ENCODE measurements at regions not wholly inside any gene's neighbourhood (a gene's known extent, or its start where the extent isn't known, plus 50 kb on each side); places are given as distances from the start of the nearest gene placed in this dataset.

- Histone ChIP-seq H3K9me3 (ENCODE audit: insufficient read depth, low read depth, low read length) (no peaks in the 10 kb centered on the region), H3K36me3 (ENCODE audit: insufficient read depth, low read length) (no peaks in the 10 kb centered on the region), H3K27me3 (ENCODE audit: insufficient read depth, low read length) (peaks cover 7% of the 10 kb centered on the region), H4K20me1 (ENCODE audit: insufficient read depth, low read length) (no peaks in the 10 kb centered on the region), H3K79me2 (ENCODE audit: insufficient read depth, low read length) (no peaks in the 10 kb centered on the region), H3K9ac (ENCODE audit: low read length) (no peak overlapping the region), H2AFZ (ENCODE audit: low read depth, low read length) (no peak overlapping the region), H3K4me1 (ENCODE audit: insufficient read depth, low read length) (no peaks in the 10 kb centered on the region), H3K27ac (ENCODE audit: low read depth, low read length) (no peak overlapping the region), H3K4me3 (ENCODE audit: insufficient read depth, low read depth, low read length) (no peak overlapping the region), H3K4me2 (ENCODE audit: low read length) (no peak overlapping the region)
- Mint-ChIP-seq H3K36me3 (ENCODE audit: low read depth, unreplicated experiment) (no peaks in the 10 kb centered on the region), H3K27me3 (ENCODE audit: low read depth, unreplicated experiment) (peaks cover 63% of the 10 kb centered on the region), H3K4me3 (ENCODE audit: unreplicated experiment) (no peak overlapping the region), H3K4me1 (ENCODE audit: low read depth, unreplicated experiment) (no peaks in the 10 kb centered on the region), H3K27ac (ENCODE audit: unreplicated experiment) (no peak overlapping the region), H3K9me3 (ENCODE audit: unreplicated experiment) (no peaks in the 10 kb centered on the region)
- FAIRE-seq, result no peak
- DNase-seq (ENCODE audit: low read depth), result no peak
- no peak for TF ChIP-seq EZH2 (IDR thresholded peaks at IDR 0.05; ENCODE audit: insufficient read depth, low read length)
- TF ChIP-seq, protein P1, sequence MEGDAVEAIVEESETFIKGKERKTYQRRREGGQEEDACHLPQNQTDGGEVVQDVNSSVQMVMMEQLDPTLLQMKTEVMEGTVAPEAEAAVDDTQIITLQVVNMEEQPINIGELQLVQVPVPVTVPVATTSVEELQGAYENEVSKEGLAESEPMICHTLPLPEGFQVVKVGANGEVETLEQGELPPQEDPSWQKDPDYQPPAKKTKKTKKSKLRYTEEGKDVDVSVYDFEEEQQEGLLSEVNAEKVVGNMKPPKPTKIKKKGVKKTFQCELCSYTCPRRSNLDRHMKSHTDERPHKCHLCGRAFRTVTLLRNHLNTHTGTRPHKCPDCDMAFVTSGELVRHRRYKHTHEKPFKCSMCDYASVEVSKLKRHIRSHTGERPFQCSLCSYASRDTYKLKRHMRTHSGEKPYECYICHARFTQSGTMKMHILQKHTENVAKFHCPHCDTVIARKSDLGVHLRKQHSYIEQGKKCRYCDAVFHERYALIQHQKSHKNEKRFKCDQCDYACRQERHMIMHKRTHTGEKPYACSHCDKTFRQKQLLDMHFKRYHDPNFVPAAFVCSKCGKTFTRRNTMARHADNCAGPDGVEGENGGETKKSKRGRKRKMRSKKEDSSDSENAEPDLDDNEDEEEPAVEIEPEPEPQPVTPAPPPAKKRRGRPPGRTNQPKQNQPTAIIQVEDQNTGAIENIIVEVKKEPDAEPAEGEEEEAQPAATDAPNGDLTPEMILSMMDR (IDR thresholded peaks at IDR 0.05; ENCODE audit: insufficient read depth, low read depth, low read length), result no peak
Measured at GRCh38 chr15:79209116-79209515, 73.4 kb upstream of the ANKRD34C start.

- Histone ChIP-seq H2AFZ (ENCODE audit: low read depth, low read length) (no peak overlapping the region), H4K20me1 (ENCODE audit: insufficient read depth, low read length) (no peaks in the 10 kb centered on the region), H3K9ac (ENCODE audit: low read length) (no peak overlapping the region), H3K4me2 (ENCODE audit: low read length) (no peak overlapping the region), H3K36me3 (ENCODE audit: insufficient read depth, low read length) (no peaks in the 10 kb centered on the region), H3K4me3 (ENCODE audit: insufficient read depth, low read depth, low read length) (no peak overlapping the region), H3K79me2 (ENCODE audit: insufficient read depth, low read length) (no peaks in the 10 kb centered on the region), H3K27me3 (ENCODE audit: insufficient read depth, low read length) (peaks cover 7% of the 10 kb centered on the region), H3K9me3 (ENCODE audit: insufficient read depth, low read depth, low read length) (no peaks in the 10 kb centered on the region), H3K27ac (ENCODE audit: low read depth, low read length) (no peak overlapping the region), H3K4me1 (ENCODE audit: insufficient read depth, low read length) (no peaks in the 10 kb centered on the region)
- Mint-ChIP-seq H3K4me1 (ENCODE audit: low read depth, unreplicated experiment) (no peaks in the 10 kb centered on the region), H3K9me3 (ENCODE audit: unreplicated experiment) (no peaks in the 10 kb centered on the region), H3K36me3 (ENCODE audit: low read depth, unreplicated experiment) (no peaks in the 10 kb centered on the region), H3K4me3 (ENCODE audit: unreplicated experiment) (no peak overlapping the region), H3K27me3 (ENCODE audit: low read depth, unreplicated experiment) (peaks cover 59% of the 10 kb centered on the region), H3K27ac (ENCODE audit: unreplicated experiment) (no peak overlapping the region)
- no peak for DNase-seq (ENCODE audit: low read depth)
- no peak for FAIRE-seq
- TF ChIP-seq, protein P1 (IDR thresholded peaks at IDR 0.05; ENCODE audit: insufficient read depth, low read depth, low read length), result no peak
- no peak for TF ChIP-seq EZH2 (IDR thresholded peaks at IDR 0.05; ENCODE audit: insufficient read depth, low read length)
Measured at GRCh38 chr15:79208179-79208578, 74.3 kb upstream of the ANKRD34C start.

- no peaks in the 10 kb centered on the region for H3K36me3 ChIP-seq (ENCODE audit: insufficient read depth, low read length)
- DNase-seq (ENCODE audit: low read depth) (no peak), FAIRE-seq (no peak)
- H3K4me3 ChIP-seq (ENCODE audit: insufficient read depth, low read depth, low read length), result no peak overlapping the region
- Mint-ChIP-seq H3K27ac (ENCODE audit: unreplicated experiment) (no peak overlapping the region), H3K36me3 (ENCODE audit: low read depth, unreplicated experiment) (no peaks in the 10 kb centered on the region), H3K4me3 (ENCODE audit: unreplicated experiment) (no peak overlapping the region), H3K9me3 (ENCODE audit: unreplicated experiment) (no peaks in the 10 kb centered on the region), H3K27me3 (ENCODE audit: low read depth, unreplicated experiment) (peaks cover 62% of the 10 kb centered on the region), H3K4me1 (ENCODE audit: low read depth, unreplicated experiment) (no peaks in the 10 kb centered on the region)
- H3K27ac ChIP-seq (ENCODE audit: low read depth, low read length), result no peak overlapping the region
- no peak overlapping the region for H2AFZ ChIP-seq (ENCODE audit: low read depth, low read length)
- TF ChIP-seq, protein P1 (IDR thresholded peaks at IDR 0.05; ENCODE audit: insufficient read depth, low read depth, low read length), result no peak
- no peak for TF ChIP-seq EZH2 (IDR thresholded peaks at IDR 0.05; ENCODE audit: insufficient read depth, low read length)
- H3K9me3 ChIP-seq (ENCODE audit: insufficient read depth, low read depth, low read length), result no peaks in the 10 kb centered on the region
- no peak overlapping the region for H3K9ac ChIP-seq (ENCODE audit: low read length)
- peaks cover 6% of the 10 kb centered on the region for H3K27me3 ChIP-seq (ENCODE audit: insufficient read depth, low read length)
- H3K4me1 ChIP-seq (ENCODE audit: insufficient read depth, low read length), result no peaks in the 10 kb centered on the region
- H4K20me1 ChIP-seq (ENCODE audit: insufficient read depth, low read length), result no peaks in the 10 kb centered on the region
- no peak overlapping the region for H3K4me2 ChIP-seq (ENCODE audit: low read length)
- H3K79me2 ChIP-seq (ENCODE audit: insufficient read depth, low read length), result no peaks in the 10 kb centered on the region
Measured at GRCh38 chr15:79206940-79207339, 75.6 kb upstream of the ANKRD34C start.

All from astrocyte (in vitro differentiated cells and primary cell).